ENCODE measurements at regions not wholly inside any gene's neighbourhood (a gene's known extent, or its start where the extent isn't known, plus 50 kb on each side); places are given as distances from the start of the nearest gene placed in this dataset.

- DNase-seq (ENCODE audit: low spot score): no peak
- 82% methylated on average over 2 of the region's 2 CpGs for WGBS
- Histone ChIP-seq H3K9ac (ENCODE audit: low read depth in 1 of 2, low read length in 2 of 2) (no peak overlapping the region), H3K27me3 (ENCODE audit: control insufficient read depth in 4 of 4, insufficient read depth in 4 of 4, low read length in 3 of 4) (peaks cover 0 to 3% (median 0%) of the 10 kb centered on the region in 4 donors), H3K9me3 (ENCODE audit: control insufficient read depth in 4 of 4, low read length in 3 of 4) (no peaks in the 10 kb centered on the region), H3K4me1 (ENCODE audit: control insufficient read depth in 4 of 4, insufficient read depth in 4 of 4, low read length in 3 of 4) (no peaks in the 10 kb centered on the region), H3K36me3 (ENCODE audit: control insufficient read depth in 4 of 4, insufficient read depth in 3 of 4, low read depth in 1 of 4, low read length in 3 of 4) (no peaks in the 10 kb centered on the region), H3K27ac (ENCODE audit: low read depth in 1 of 2, low read length in 2 of 2) (no peak overlapping the region), H3K4me3 (ENCODE audit: low read depth in 1 of 3, low read length in 3 of 3) (no peak overlapping the region)
- TF ChIP-seq, protein P1, sequence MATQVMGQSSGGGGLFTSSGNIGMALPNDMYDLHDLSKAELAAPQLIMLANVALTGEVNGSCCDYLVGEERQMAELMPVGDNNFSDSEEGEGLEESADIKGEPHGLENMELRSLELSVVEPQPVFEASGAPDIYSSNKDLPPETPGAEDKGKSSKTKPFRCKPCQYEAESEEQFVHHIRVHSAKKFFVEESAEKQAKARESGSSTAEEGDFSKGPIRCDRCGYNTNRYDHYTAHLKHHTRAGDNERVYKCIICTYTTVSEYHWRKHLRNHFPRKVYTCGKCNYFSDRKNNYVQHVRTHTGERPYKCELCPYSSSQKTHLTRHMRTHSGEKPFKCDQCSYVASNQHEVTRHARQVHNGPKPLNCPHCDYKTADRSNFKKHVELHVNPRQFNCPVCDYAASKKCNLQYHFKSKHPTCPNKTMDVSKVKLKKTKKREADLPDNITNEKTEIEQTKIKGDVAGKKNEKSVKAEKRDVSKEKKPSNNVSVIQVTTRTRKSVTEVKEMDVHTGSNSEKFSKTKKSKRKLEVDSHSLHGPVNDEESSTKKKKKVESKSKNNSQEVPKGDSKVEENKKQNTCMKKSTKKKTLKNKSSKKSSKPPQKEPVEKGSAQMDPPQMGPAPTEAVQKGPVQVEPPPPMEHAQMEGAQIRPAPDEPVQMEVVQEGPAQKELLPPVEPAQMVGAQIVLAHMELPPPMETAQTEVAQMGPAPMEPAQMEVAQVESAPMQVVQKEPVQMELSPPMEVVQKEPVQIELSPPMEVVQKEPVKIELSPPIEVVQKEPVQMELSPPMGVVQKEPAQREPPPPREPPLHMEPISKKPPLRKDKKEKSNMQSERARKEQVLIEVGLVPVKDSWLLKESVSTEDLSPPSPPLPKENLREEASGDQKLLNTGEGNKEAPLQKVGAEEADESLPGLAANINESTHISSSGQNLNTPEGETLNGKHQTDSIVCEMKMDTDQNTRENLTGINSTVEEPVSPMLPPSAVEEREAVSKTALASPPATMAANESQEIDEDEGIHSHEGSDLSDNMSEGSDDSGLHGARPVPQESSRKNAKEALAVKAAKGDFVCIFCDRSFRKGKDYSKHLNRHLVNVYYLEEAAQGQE (IDR thresholded peaks at IDR 0.05): no peak
- TF ChIP-seq YY1 (IDR thresholded peaks at IDR 0.05) (no peak), CTCF (IDR thresholded peaks at IDR 0.05; ENCODE audit: low read depth, low read length, missing input control) (no peak), FOXA1 (IDR thresholded peaks at IDR 0.05) (no peak), JUND (IDR thresholded peaks at IDR 0.05) (no peak), RAD21 (IDR thresholded peaks at IDR 0.05) (no peak), GABPA (IDR thresholded peaks at IDR 0.05 in 1 of 2, conservative IDR thresholded peaks at IDR 0.05 in 1 of 2) (no peak), FOXA2 (IDR thresholded peaks at IDR 0.05) (no peak), HNF4G (IDR thresholded peaks at IDR 0.05) (no peak), RXRA (IDR thresholded peaks at IDR 0.05) (no peak), EGR1 (IDR thresholded peaks at IDR 0.05; ENCODE audit: low read depth in 2 of 2) (no peak), NR2F2 (IDR thresholded peaks at IDR 0.05) (no peak), TAF1 (conservative IDR thresholded peaks at IDR 0.05) (no peak), SP1 (IDR thresholded peaks at IDR 0.05) (no peak), HNF4A (conservative IDR thresholded peaks at IDR 0.05) (no peak)
- TF ChIP-seq, protein P2, sequence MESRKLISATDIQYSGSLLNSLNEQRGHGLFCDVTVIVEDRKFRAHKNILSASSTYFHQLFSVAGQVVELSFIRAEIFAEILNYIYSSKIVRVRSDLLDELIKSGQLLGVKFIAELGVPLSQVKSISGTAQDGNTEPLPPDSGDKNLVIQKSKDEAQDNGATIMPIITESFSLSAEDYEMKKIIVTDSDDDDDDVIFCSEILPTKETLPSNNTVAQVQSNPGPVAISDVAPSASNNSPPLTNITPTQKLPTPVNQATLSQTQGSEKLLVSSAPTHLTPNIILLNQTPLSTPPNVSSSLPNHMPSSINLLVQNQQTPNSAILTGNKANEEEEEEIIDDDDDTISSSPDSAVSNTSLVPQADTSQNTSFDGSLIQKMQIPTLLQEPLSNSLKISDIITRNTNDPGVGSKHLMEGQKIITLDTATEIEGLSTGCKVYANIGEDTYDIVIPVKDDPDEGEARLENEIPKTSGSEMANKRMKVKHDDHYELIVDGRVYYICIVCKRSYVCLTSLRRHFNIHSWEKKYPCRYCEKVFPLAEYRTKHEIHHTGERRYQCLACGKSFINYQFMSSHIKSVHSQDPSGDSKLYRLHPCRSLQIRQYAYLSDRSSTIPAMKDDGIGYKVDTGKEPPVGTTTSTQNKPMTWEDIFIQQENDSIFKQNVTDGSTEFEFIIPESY (IDR thresholded peaks at IDR 0.05): no peak
- TF ChIP-seq, protein P3, sequence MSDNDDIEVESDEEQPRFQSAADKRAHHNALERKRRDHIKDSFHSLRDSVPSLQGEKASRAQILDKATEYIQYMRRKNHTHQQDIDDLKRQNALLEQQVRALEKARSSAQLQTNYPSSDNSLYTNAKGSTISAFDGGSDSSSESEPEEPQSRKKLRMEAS (IDR thresholded peaks at IDR 0.05): no peak
- TF ChIP-seq, protein P4, sequence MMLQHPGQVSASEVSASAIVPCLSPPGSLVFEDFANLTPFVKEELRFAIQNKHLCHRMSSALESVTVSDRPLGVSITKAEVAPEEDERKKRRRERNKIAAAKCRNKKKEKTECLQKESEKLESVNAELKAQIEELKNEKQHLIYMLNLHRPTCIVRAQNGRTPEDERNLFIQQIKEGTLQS (IDR thresholded peaks at IDR 0.05): no peak
Measured at GRCh38 chr2:152835674-152836073, 117.3 kb downstream of the ARL6IP6 start.

All from liver (tissue), 8 donors.